GM18861 (cell line): ENCODE measurements at regions not wholly inside any gene's neighbourhood (a gene's known extent, or its start where the extent isn't known, plus 50 kb on each side); places are given as distances from the start of the nearest gene placed in this dataset.

Experiments used
- ATAC-seq: cut with Tn5 transposase; IDR thresholded peaks from one replicate; pipeline ENCODE4 v1.9.1; 2021; ENCODE audit not compliant: unreplicated experiment

GRCh38 chr12:68499616-68500015 lies 111.1 kb upstream of the RAP1B start:
- no peak for ATAC-seq

- ATAC-seq: no peak
These were observed 109.5 kb upstream of the RAP1B start for GRCh38 chr12:68501226-68501625.

- no peak for ATAC-seq
These were observed 104.7 kb upstream of the RAP1B start for GRCh38 chr12:68505970-68506369.

- ATAC-seq: no peak
These were observed 104.1 kb upstream of the RAP1B start for GRCh38 chr12:68506619-68507018.

- ATAC-seq: no peak
These were observed 103.0 kb upstream of the RAP1B start for GRCh38 chr12:68507657-68508056.

GRCh38 chr12:68508576-68508975 lies 102.1 kb upstream of the RAP1B start:
- ATAC-seq: no peak

GRCh38 chr12:68509242-68509641 lies 101.5 kb upstream of the RAP1B start:
- no peak for ATAC-seq

GRCh38 chr12:68510397-68510796 lies 100.3 kb upstream of the RAP1B start:
- ATAC-seq: no peak

- no peak for ATAC-seq
These were observed 95.8 kb upstream of the RAP1B start for GRCh38 chr12:68514807-68515411.

GRCh38 chr12:68515793-68516192 lies 94.9 kb upstream of the RAP1B start:
- ATAC-seq: no peak

- no peak for ATAC-seq
These were observed 89.3 kb upstream of the RAP1B start for GRCh38 chr12:68521321-68521839.

- ATAC-seq: no peak
These were observed 88.7 kb upstream of the RAP1B start for GRCh38 chr12:68521848-68522502.

- ATAC-seq: no peak
These were observed 81.2 kb upstream of the RAP1B start for GRCh38 chr12:68529466-68529865.

GRCh38 chr12:68529869-68530268 lies 80.8 kb upstream of the RAP1B start:
- ATAC-seq: no peak

- ATAC-seq: no peak
These were observed 80.4 kb upstream of the RAP1B start for GRCh38 chr12:68530299-68530698.

- ATAC-seq: no peak
These were observed 79.7 kb upstream of the RAP1B start for GRCh38 chr12:68530965-68531364.

- ATAC-seq: no peak
These were observed 78.4 kb upstream of the RAP1B start for GRCh38 chr12:68532204-68532886.

GRCh38 chr12:68532887-68533248 lies 77.8 kb upstream of the RAP1B start:
- ATAC-seq: no peak

GRCh38 chr12:68534108-68534507 lies 76.6 kb upstream of the RAP1B start:
- ATAC-seq: no peak

- no peak for ATAC-seq
These were observed 73.7 kb upstream of the RAP1B start for GRCh38 chr12:68536885-68537485.

- ATAC-seq: no peak
These were observed 73.1 kb upstream of the RAP1B start for GRCh38 chr12:68537571-68537970.
